Loucy (cell line): ENCODE measurements at regions not wholly inside any gene's neighbourhood (a gene's known extent, or its start where the extent isn't known, plus 50 kb on each side); places are given as distances from the start of the nearest gene placed in this dataset.

Experiments
- CTCF ChIP-seq: fragments of 200-600 bp; sonication (generic); conservative IDR thresholded peaks from 2 replicates; pipeline ENCODE4 v1.5.1; 2014; ENCODE audit warnings: mild to moderate bottlenecking, antibody characterized with exemption, low read length
- EZH2phosphoT487 ChIP-seq: fragments of 200-600 bp; IDR thresholded peaks from 2 replicates; pipeline ENCODE4 v1.6.1; 2018; ENCODE audit warnings: antibody characterized with exemption, mild to moderate bottlenecking, moderate library complexity, borderline replicate concordance

- TF ChIP-seq CTCF (no peak), EZH2phosphoT487 (no peak)
Measured at GRCh38 chr2:53474914-53475313, 292.7 kb upstream of the CHAC2 start.
